ENCODE measurements at regions not wholly inside any gene's neighbourhood (a gene's known extent, or its start where the extent isn't known, plus 50 kb on each side); places are given as distances from the start of the nearest gene placed in this dataset.

DNA sequence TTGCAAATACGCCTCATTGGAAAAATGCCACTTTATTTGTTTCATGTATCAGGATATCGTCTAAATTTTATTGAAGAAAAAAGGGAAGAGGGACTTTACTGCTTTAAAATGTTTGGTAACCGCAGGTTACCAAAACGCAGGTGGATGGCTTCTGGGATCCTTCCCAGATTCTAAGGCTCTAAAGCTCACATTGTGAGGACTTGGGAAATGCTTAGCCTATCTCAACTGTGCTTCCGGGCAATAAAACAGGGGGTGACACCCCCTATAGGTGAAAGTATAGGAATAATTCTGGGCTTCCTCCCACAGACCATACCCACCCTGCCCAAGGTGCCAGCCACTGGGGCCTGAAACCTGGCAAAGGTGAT is 73.2 kb upstream of the IPO5 start:
- no peak for TF ChIP-seq POLR2A (IDR thresholded peaks at IDR 0.05; ENCODE audit: low read depth, low read length)
- no peak for TF ChIP-seq MAZ (IDR thresholded peaks at IDR 0.05; ENCODE audit: borderline replicate concordance, low read depth, low read length)
- TF ChIP-seq, protein P1, sequence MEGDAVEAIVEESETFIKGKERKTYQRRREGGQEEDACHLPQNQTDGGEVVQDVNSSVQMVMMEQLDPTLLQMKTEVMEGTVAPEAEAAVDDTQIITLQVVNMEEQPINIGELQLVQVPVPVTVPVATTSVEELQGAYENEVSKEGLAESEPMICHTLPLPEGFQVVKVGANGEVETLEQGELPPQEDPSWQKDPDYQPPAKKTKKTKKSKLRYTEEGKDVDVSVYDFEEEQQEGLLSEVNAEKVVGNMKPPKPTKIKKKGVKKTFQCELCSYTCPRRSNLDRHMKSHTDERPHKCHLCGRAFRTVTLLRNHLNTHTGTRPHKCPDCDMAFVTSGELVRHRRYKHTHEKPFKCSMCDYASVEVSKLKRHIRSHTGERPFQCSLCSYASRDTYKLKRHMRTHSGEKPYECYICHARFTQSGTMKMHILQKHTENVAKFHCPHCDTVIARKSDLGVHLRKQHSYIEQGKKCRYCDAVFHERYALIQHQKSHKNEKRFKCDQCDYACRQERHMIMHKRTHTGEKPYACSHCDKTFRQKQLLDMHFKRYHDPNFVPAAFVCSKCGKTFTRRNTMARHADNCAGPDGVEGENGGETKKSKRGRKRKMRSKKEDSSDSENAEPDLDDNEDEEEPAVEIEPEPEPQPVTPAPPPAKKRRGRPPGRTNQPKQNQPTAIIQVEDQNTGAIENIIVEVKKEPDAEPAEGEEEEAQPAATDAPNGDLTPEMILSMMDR (conservative IDR thresholded peaks at IDR 0.05; ENCODE audit: low read depth, low read length) = no peak
- TF ChIP-seq RAD21 (IDR thresholded peaks at IDR 0.05; ENCODE audit: low read length) = no peak
- no peak for TF ChIP-seq MXI1 (IDR thresholded peaks at IDR 0.05; ENCODE audit: borderline replicate concordance, low read depth, low read length)
- TF ChIP-seq, protein P2, sequence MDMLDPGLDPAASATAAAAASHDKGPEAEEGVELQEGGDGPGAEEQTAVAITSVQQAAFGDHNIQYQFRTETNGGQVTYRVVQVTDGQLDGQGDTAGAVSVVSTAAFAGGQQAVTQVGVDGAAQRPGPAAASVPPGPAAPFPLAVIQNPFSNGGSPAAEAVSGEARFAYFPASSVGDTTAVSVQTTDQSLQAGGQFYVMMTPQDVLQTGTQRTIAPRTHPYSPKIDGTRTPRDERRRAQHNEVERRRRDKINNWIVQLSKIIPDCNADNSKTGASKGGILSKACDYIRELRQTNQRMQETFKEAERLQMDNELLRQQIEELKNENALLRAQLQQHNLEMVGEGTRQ (IDR thresholded peaks at IDR 0.05; ENCODE audit: low read depth, low read length) = no peak
- no peak for TF ChIP-seq MAFK (IDR thresholded peaks at IDR 0.05; ENCODE audit: low read depth, low read length)
